Skeletal muscle satellite cell (primary cell): ENCODE measurements at regions not wholly inside any gene's neighbourhood (a gene's known extent, or its start where the extent isn't known, plus 50 kb on each side); places are given as distances from the start of the nearest gene placed in this dataset.

Experiments
- H3K27me3 ChIP-seq: 2 replicates; pipeline ENCODE4 v1.7.0; 2013; ENCODE audit warnings: low read length; ENCODE audit not compliant: control insufficient read depth, insufficient read depth
- H3K36me3 ChIP-seq: 2 replicates; pipeline ENCODE4 v1.7.0; 2013; ENCODE audit warnings: mild to moderate bottlenecking, control low read depth, low read length; ENCODE audit not compliant: insufficient read depth
- H3K4me1 ChIP-seq: 2 replicates; pipeline ENCODE4 v1.7.0; 2013; ENCODE audit warnings: low read length; ENCODE audit not compliant: control insufficient read depth, insufficient read depth
- H3K4me2 ChIP-seq: 2 replicates; pipeline ENCODE4 v1.7.0; 2013; ENCODE audit warnings: mild to moderate bottlenecking, low read length
- H3K4me3 ChIP-seq: 2 replicates; pipeline ENCODE4 v1.7.0; 2013; ENCODE audit warnings: low read length
- H3K9ac ChIP-seq: 2 replicates; pipeline ENCODE4 v1.7.0; 2013; ENCODE audit warnings: mild to moderate bottlenecking, low read depth, low read length, moderate library complexity
- H3K9me3 ChIP-seq: replicated peaks from 2 replicates; pipeline ENCODE4 v1.7.0; 2013; ENCODE audit warnings: mild to moderate bottlenecking, control low read depth, low read length

- Histone ChIP-seq H3K27me3 (no peaks in the 10 kb centered on the region), H3K36me3 (no peaks in the 10 kb centered on the region), H3K9ac (no peak overlapping the region), H3K4me1 (peaks cover 14% of the 10 kb centered on the region), H3K4me2 (no peak overlapping the region), H3K4me3 (no peak overlapping the region), H3K9me3 (no peaks in the 10 kb centered on the region)
Measured at GRCh38 chr3:87359826-87360225, 83.4 kb upstream of the POU1F1 start.

GRCh38 chr3:87359025-87359424 is 82.6 kb upstream of the POU1F1 start:
- Histone ChIP-seq H3K4me1 (peaks cover 14% of the 10 kb centered on the region), H3K27me3 (no peaks in the 10 kb centered on the region), H3K9ac (no peak overlapping the region), H3K9me3 (no peaks in the 10 kb centered on the region), H3K4me2 (no peak overlapping the region), H3K4me3 (no peak overlapping the region), H3K36me3 (no peaks in the 10 kb centered on the region)

DNA sequence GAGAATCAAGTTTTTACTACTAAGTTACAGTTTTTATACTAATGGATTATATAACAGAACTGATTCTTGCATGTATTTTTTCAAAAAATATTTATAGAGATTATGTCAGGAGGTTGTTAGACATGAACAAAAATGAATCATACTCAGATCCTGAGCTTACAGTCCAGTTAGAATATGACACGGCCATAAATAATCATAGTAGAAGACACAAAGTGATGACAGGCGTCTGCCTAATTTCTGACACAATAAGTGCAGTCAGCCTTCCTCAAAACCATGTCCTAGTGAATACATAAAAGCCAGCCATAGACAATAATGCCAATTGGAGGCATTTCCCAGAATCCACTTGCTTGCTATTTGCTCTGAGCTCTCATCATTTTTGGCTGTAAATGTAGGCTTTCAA is 81.7 kb upstream of the POU1F1 start:
- Histone ChIP-seq H3K36me3 (no peaks in the 10 kb centered on the region), H3K27me3 (no peaks in the 10 kb centered on the region), H3K9me3 (no peaks in the 10 kb centered on the region), H3K9ac (no peak overlapping the region), H3K4me3 (no peak overlapping the region), H3K4me1 (peaks cover 14% of the 10 kb centered on the region), H3K4me2 (no peak overlapping the region)

DNA sequence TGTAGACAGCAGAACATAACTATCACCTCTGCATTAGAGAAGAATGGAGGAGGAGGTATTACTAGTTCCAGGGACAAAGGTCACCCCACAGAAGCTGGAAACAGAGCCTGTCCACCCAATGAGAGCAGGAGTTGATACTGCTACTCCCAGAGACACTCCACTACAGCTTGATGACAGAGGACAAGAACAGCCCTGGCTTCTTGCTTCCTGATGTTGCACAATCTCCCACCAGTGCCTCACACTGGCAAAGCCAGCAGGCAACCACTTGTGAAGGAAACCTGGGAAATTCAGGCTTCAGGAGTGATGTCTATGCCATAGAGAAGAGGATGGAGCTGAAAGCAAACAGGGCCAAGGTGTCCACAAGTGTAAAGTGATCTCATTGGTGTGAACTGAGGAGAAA is 78.0 kb upstream of the POU1F1 start:
- H3K4me3 ChIP-seq: no peak overlapping the region
- H3K9me3 ChIP-seq: no peaks in the 10 kb centered on the region
- no peaks in the 10 kb centered on the region for H3K36me3 ChIP-seq
- H3K27me3 ChIP-seq: no peaks in the 10 kb centered on the region
- H3K4me2 ChIP-seq: no peak overlapping the region
- H3K9ac ChIP-seq: no peak overlapping the region
- H3K4me1 ChIP-seq: peaks cover 14% of the 10 kb centered on the region

DNA sequence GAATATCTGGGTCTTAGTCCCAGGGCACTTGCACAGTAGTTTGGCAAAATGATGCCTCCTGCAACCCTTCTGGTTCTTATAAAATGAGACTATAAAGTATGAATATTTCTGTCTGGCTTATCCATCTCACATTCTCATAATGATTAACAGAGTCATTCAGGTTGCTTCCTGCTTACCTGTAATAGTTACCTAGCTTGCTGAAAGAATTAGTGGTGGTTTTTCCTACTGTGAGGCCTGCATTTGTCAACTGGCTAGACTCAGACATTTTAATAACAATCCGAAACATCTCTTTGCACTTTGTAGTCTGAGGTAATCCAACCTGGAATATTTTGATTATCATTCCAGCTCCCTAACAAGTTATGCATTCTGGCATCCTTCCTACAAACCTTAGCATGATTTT is 75.6 kb upstream of the POU1F1 start:
- Histone ChIP-seq H3K36me3 (no peaks in the 10 kb centered on the region), H3K9ac (no peak overlapping the region), H3K4me1 (no peaks in the 10 kb centered on the region)

GRCh38 chr3:87350367-87351199 is 74.2 kb upstream of the POU1F1 start:
- Histone ChIP-seq H3K4me2 (no peak overlapping the region), H3K4me1 (no peaks in the 10 kb centered on the region), H3K36me3 (no peaks in the 10 kb centered on the region), H3K4me3 (no peak overlapping the region), H3K9ac (no peak overlapping the region), H3K9me3 (no peaks in the 10 kb centered on the region), H3K27me3 (no peaks in the 10 kb centered on the region)

More for the DNA sequence above, 75.6 kb upstream of the POU1F1 start:
- H3K9me3 ChIP-seq: no peaks in the 10 kb centered on the region
- no peak overlapping the region for H3K4me2 ChIP-seq
- no peaks in the 10 kb centered on the region for H3K27me3 ChIP-seq
- H3K4me3 ChIP-seq: no peak overlapping the region

DNA sequence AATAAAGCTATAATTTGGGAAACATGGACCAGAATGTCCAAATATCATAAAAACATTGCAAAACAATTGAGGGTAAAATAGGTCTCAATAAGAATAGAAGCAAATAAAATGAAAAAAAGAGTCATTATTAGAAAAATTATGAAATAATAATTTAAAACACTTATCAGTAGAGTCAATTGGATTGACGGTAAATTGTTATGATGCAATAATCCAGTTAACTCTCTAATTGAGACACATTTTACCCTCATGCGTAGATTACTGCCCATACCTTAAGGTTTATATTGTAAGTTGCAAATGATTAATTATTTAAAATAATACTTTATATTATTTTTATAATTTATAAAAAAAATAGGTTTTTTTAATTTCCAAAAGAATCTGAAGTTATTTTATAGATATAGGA is 73.4 kb upstream of the POU1F1 start:
- Histone ChIP-seq H3K9ac (no peak overlapping the region), H3K4me1 (no peaks in the 10 kb centered on the region), H3K4me2 (no peak overlapping the region), H3K36me3 (no peaks in the 10 kb centered on the region), H3K27me3 (no peaks in the 10 kb centered on the region), H3K4me3 (no peak overlapping the region), H3K9me3 (no peaks in the 10 kb centered on the region)

DNA sequence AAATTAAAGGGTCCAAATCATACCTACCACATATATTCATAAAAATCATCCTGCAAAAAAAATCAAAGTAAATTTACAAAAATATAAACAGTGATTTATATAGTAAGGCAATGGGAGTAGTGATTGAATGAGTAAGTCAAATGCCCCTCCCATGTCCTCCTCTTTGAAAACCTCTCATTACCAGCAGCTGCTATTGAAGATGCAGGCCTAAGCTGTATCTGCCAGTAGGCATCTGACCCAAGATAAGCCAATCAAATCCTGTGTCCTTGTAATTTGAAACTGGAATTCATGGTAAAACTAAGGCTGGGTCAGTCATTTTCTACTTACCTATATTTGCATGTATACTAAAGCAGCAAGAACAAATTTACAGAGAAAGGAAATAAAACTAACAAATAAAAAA is 60.4 kb upstream of the POU1F1 start:
- Histone ChIP-seq H3K4me2 (no peak overlapping the region), H3K4me1 (peaks cover 22% of the 10 kb centered on the region), H3K27me3 (no peaks in the 10 kb centered on the region), H3K4me3 (no peak overlapping the region), H3K36me3 (no peaks in the 10 kb centered on the region), H3K9ac (no peak overlapping the region), H3K9me3 (peaks cover 2% of the 10 kb centered on the region)

- peaks cover 22% of the 10 kb centered on the region for H3K4me1 ChIP-seq
- H3K27me3 ChIP-seq: no peaks in the 10 kb centered on the region
- H3K4me3 ChIP-seq: no peak overlapping the region
- H3K9me3 ChIP-seq: peaks cover 2% of the 10 kb centered on the region
- H3K36me3 ChIP-seq: no peaks in the 10 kb centered on the region
- H3K9ac ChIP-seq: no peak overlapping the region
- H3K4me2 ChIP-seq: no peak overlapping the region
Measured at GRCh38 chr3:87335931-87336330, 59.5 kb upstream of the POU1F1 start.

DNA sequence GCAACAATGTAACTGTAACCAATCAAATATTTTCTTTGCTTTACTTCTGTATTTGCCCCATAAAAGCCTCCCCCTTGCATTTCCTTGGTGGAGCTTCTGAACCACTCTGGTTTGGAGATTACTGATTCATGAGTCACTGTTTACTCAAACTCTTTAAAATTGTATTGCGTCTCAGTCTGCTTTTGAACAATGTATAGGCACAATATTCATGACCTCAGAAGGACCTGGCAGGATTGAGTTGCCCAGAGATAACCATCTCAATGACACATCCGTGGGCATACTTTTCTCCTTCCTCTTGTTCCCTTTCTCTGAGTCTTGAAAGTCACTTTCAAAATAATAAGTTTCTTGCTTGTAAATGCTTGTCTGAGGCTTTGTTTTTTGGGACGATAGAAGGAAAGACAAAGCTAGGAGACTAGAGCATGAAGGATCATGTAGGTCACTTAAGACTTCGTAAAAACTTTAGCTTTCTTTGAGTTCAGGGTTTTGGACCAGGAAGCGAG is 57.1 kb upstream of the POU1F1 start:
- Histone ChIP-seq H3K4me1 (peaks cover 22% of the 10 kb centered on the region), H3K36me3 (no peaks in the 10 kb centered on the region), H3K4me2 (peak overlapping the region; percentile 70), H3K9ac (peak overlapping the region; percentile 40), H3K4me3 (peak overlapping the region; percentile 7), H3K9me3 (no peaks in the 10 kb centered on the region), H3K27me3 (no peaks in the 10 kb centered on the region)

GRCh38 chr3:87332789-87333188 is 56.4 kb upstream of the POU1F1 start:
- H3K9ac ChIP-seq: no peak overlapping the region
- H3K4me1 ChIP-seq: peaks cover 22% of the 10 kb centered on the region
- H3K36me3 ChIP-seq: no peaks in the 10 kb centered on the region
- no peaks in the 10 kb centered on the region for H3K9me3 ChIP-seq
- H3K4me2 ChIP-seq: peak overlapping the region; percentile 70
- H3K4me3 ChIP-seq: no peak overlapping the region
- H3K27me3 ChIP-seq: no peaks in the 10 kb centered on the region

DNA sequence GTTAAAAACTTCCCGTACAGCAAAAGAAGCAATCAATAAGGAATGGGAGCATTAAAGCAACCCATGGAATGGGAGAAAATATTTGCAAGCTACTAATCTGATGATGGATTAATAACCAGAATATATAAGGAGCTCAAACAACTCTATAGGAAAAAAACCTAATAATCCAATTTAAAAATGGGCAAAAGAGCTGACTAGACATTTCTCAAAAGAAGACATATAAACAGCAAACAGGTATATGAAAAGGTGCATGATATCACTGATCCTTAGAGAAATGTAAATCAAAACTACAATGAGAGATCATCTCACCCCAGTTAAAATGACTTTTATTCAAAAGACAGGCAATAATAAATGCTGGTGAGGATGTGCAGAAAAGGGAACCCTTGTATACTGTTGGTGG is 52.7 kb upstream of the POU1F1 start:
- H3K4me1 ChIP-seq: peaks cover 14% of the 10 kb centered on the region
- H3K27me3 ChIP-seq: no peaks in the 10 kb centered on the region
- H3K4me2 ChIP-seq: no peak overlapping the region
- no peaks in the 10 kb centered on the region for H3K9me3 ChIP-seq
- H3K36me3 ChIP-seq: no peaks in the 10 kb centered on the region
- H3K4me3 ChIP-seq: no peak overlapping the region
- H3K9ac ChIP-seq: no peak overlapping the region
